GM19372 (cell line): ENCODE measurements at regions not wholly inside any gene's neighbourhood (a gene's known extent, or its start where the extent isn't known, plus 50 kb on each side); places are given as distances from the start of the nearest gene placed in this dataset.
A peak's percentile ranks its signal among the peaks of the same experiment; 100 is the strongest.
"Not testable (repeated sequence)": the region's sequence is repeated elsewhere in the genome, so short reads cannot be mapped to it uniquely, and the experiment has no call there.

Experiments
- ATAC-seq: cut with Tn5 transposase; IDR thresholded peaks from one replicate; pipeline ENCODE4 v1.9.1; 2021; ENCODE audit warnings: mild to moderate bottlenecking, low read depth, moderate library complexity; ENCODE audit not compliant: unreplicated experiment

- ATAC-seq: no peak
These were observed 144.1 kb upstream of the RBBP8 start for GRCh38 chr18:22789052-22789451.

GRCh38 chr18:22789600-22789999 is 143.5 kb upstream of the RBBP8 start:
- ATAC-seq: no peak

GRCh38 chr18:22790545-22791309 is 142.4 kb upstream of the RBBP8 start:
- ATAC-seq: no peak

GRCh38 chr18:22791310-22791610 is 141.9 kb upstream of the RBBP8 start:
- ATAC-seq: no peak

- no peak for ATAC-seq
These were observed 137.0 kb upstream of the RBBP8 start for GRCh38 chr18:22796113-22796512.

- no peak for ATAC-seq
These were observed 132.6 kb upstream of the RBBP8 start for GRCh38 chr18:22800551-22800951.

- ATAC-seq: no peak
These were observed 119.3 kb upstream of the RBBP8 start for GRCh38 chr18:22813648-22814328.

- ATAC-seq: no peak
These were observed 118.8 kb upstream of the RBBP8 start for GRCh38 chr18:22814329-22814703.

GRCh38 chr18:22816266-22817176 is 116.6 kb upstream of the RBBP8 start:
- ATAC-seq: no peak

- ATAC-seq: no peak
These were observed 115.3 kb upstream of the RBBP8 start for GRCh38 chr18:22817844-22818243.

GRCh38 chr18:22822024-22822423 is 111.1 kb upstream of the RBBP8 start:
- no peak for ATAC-seq

GRCh38 chr18:22822841-22823508 is 110.2 kb upstream of the RBBP8 start:
- peak; percentile 91 for ATAC-seq

- ATAC-seq: no peak
These were observed 106.4 kb upstream of the RBBP8 start for GRCh38 chr18:22826726-22827125.

GRCh38 chr18:22827216-22827615 is 105.9 kb upstream of the RBBP8 start:
- no peak for ATAC-seq

GRCh38 chr18:22827741-22828140 is 105.4 kb upstream of the RBBP8 start:
- ATAC-seq: no peak

- ATAC-seq: no peak
These were observed 105.0 kb upstream of the RBBP8 start for GRCh38 chr18:22828171-22828570.

- ATAC-seq: not testable (repeated sequence)
These were observed 104.5 kb upstream of the RBBP8 start for GRCh38 chr18:22828583-22828982.

- no peak for ATAC-seq
These were observed 103.3 kb upstream of the RBBP8 start for GRCh38 chr18:22829781-22830180.

GRCh38 chr18:22830511-22830910 is 102.6 kb upstream of the RBBP8 start:
- no peak for ATAC-seq

- ATAC-seq: no peak
These were observed 101.7 kb upstream of the RBBP8 start for GRCh38 chr18:22831441-22831904.

GRCh38 chr18:22836932-22837331 is 96.2 kb upstream of the RBBP8 start:
- no peak for ATAC-seq
